HEK293 (cell line): ENCODE measurements at regions not wholly inside any gene's neighbourhood (a gene's known extent, or its start where the extent isn't known, plus 50 kb on each side); places are given as distances from the start of the nearest gene placed in this dataset.

ENCODE experiments used
- CTCF ChIA-PET: fragments of 350-600 bp; formaldehyde crosslinking; extraction: SDS; loops from one replicate; lab custom pipeline; 2021; ENCODE audit warnings: antibody characterized with exemption; lab: Yijun Ruan, JAX
- POLR2A ChIA-PET: fragments of 300-600 bp; formaldehyde crosslinking; extraction: SDS; loops from one replicate; lab custom pipeline; 2020; ENCODE audit warnings: antibody characterized with exemption, inconsistent platforms; lab: Yijun Ruan, JAX
- H3K27ac ChIP-seq: fragments of 200-500 bp; sonication (Bioruptor generic); 2 replicates; pipeline ENCODE4 v1.5.1; 2014; ENCODE audit warnings: low read depth, low read length, control low read depth, inconsistent platforms; ENCODE audit errors: extremely low read depth
- H3K36me3 ChIP-seq, 2 experiments: fragments of 200-500 bp in 1 of 2; sonication (Bioruptor generic) in 1 of 2; 1 replicate in 1 of 2; 2 replicates in 1 of 2; pipeline ENCODE4 v1.5.1; 2014 to 2017; ENCODE audit warnings: inconsistent platforms in 2 of 2, low read length in 2 of 2; ENCODE audit not compliant: control insufficient read depth in 2 of 2, insufficient read depth in 1 of 2
- H3K4me1 ChIP-seq: fragments of 200-500 bp; sonication (Bioruptor generic); 2 replicates; pipeline ENCODE4 v1.5.1; 2014; ENCODE audit warnings: mild to moderate bottlenecking, low read length, inconsistent platforms; ENCODE audit not compliant: control insufficient read depth, insufficient read depth
- H3K4me3 ChIP-seq: 2 replicates; pipeline ENCODE4 v1.5.1; 2011; ENCODE audit warnings: low read depth, mild to moderate bottlenecking, control low read depth, low read length, moderate library complexity
- H3K9me3 ChIP-seq: fragments of 200-500 bp; sonication (Bioruptor generic); 2 replicates; pipeline ENCODE4 v1.5.1; 2014; ENCODE audit warnings: low read depth, low read length, inconsistent platforms; ENCODE audit not compliant: control insufficient read depth, insufficient read depth
- GLIS1 ChIP-seq: fragments of 450-650 bp; formaldehyde crosslinking; IDR thresholded peaks from 2 replicates; pipeline ENCODE4 v1.5.1; 2016; ENCODE audit warnings: missing biosample characterization, missing genetic modification characterization
- HOXD13 ChIP-seq: sonication (generic); formaldehyde crosslinking; IDR thresholded peaks from 2 replicates; pipeline ENCODE4 v1.8.0; 2022; ENCODE audit warnings: missing genetic modification reagents, borderline replicate concordance
- PRDM2 ChIP-seq: fragments of 450-650 bp; formaldehyde crosslinking; IDR thresholded peaks from 2 replicates; pipeline ENCODE4 v1.5.1; 2016; ENCODE audit warnings: missing biosample characterization, missing genetic modification characterization, borderline replicate concordance
- SCRT1 ChIP-seq: fragments of 450-650 bp; formaldehyde crosslinking; IDR thresholded peaks from 2 replicates; pipeline ENCODE4 v1.5.1; 2016; ENCODE audit warnings: missing biosample characterization, missing genetic modification characterization, borderline replicate concordance
- ZBTB26 ChIP-seq: fragments of 450-650 bp; formaldehyde crosslinking; optimal IDR thresholded peaks from 2 replicates; pipeline ENCODE3; 2016; ENCODE audit warnings: missing biosample characterization, mild to moderate bottlenecking, missing genetic modification characterization
- ZBTB44 ChIP-seq: fragments of 450-650 bp; IDR thresholded peaks from 2 replicates; pipeline ENCODE4 v1.5.1; 2018; ENCODE audit warnings: missing biosample characterization, mild to moderate bottlenecking, missing genetic modification characterization
- ZNF121 ChIP-seq: fragments of 450-650 bp; formaldehyde crosslinking; IDR thresholded peaks from 2 replicates; pipeline ENCODE4 v1.5.1; 2016; ENCODE audit warnings: missing biosample characterization, missing genetic modification characterization
- ZNF132 ChIP-seq: fragments of 450-650 bp; formaldehyde crosslinking; IDR thresholded peaks from 2 replicates; pipeline ENCODE4 v1.5.1; 2017; ENCODE audit warnings: missing biosample characterization, missing genetic modification characterization, borderline replicate concordance
- ZNF24 ChIP-seq: fragments of 450-650 bp; formaldehyde crosslinking; IDR thresholded peaks from 2 replicates; pipeline ENCODE4 v1.5.1; 2016; ENCODE audit warnings: missing biosample characterization, missing genetic modification characterization
- ZNF324 ChIP-seq: fragments of 450-650 bp; formaldehyde crosslinking; IDR thresholded peaks from 2 replicates; pipeline ENCODE4 v1.5.1; 2016; ENCODE audit warnings: missing biosample characterization, missing genetic modification characterization
- ZNF350 ChIP-seq: fragments of 450-650 bp; formaldehyde crosslinking; IDR thresholded peaks from 2 replicates; pipeline ENCODE4 v1.5.0; 2017; ENCODE audit warnings: missing biosample characterization, mild to moderate bottlenecking, missing genetic modification characterization
- ZNF354C ChIP-seq: fragments of 450-650 bp; formaldehyde crosslinking; IDR thresholded peaks from 2 replicates; pipeline ENCODE4 v1.5.1; 2016; ENCODE audit warnings: missing biosample characterization, missing genetic modification characterization, low read depth, borderline replicate concordance
- ZNF37A ChIP-seq: fragments of 450-650 bp; IDR thresholded peaks from 2 replicates; pipeline ENCODE4 v1.5.1; 2018; ENCODE audit warnings: missing biosample characterization, missing genetic modification characterization
- ZNF558 ChIP-seq: fragments of 450-650 bp; formaldehyde crosslinking; IDR thresholded peaks from 2 replicates; pipeline ENCODE4 v1.5.1; 2016; ENCODE audit warnings: missing biosample characterization, missing genetic modification characterization
- ZNF660 ChIP-seq: fragments of 450-650 bp; IDR thresholded peaks from 2 replicates; pipeline ENCODE4 v1.5.1; 2018; ENCODE audit warnings: missing biosample characterization, mild to moderate bottlenecking, missing genetic modification characterization
- ZNF701 ChIP-seq: fragments of 450-650 bp; formaldehyde crosslinking; IDR thresholded peaks from 2 replicates; pipeline ENCODE4 v1.5.1; 2016; ENCODE audit warnings: missing biosample characterization, missing genetic modification characterization
- ZNF747 ChIP-seq: fragments of 450-650 bp; formaldehyde crosslinking; IDR thresholded peaks from 2 replicates; pipeline ENCODE4 v1.5.1; 2016; ENCODE audit warnings: missing biosample characterization, missing genetic modification characterization
- ZNF76 ChIP-seq: fragments of 450-650 bp; formaldehyde crosslinking; IDR thresholded peaks from 2 replicates; pipeline ENCODE4; 2016; ENCODE audit warnings: low read depth, missing biosample characterization, missing genetic modification characterization, borderline replicate concordance
- ZSCAN5A ChIP-seq: fragments of 450-650 bp; formaldehyde crosslinking; IDR thresholded peaks from 2 replicates; pipeline ENCODE4 v1.5.1; 2016; ENCODE audit warnings: missing biosample characterization, missing genetic modification characterization
- TF ChIP-seq, protein P1 (sequence below): fragments of 450-650 bp; formaldehyde crosslinking; IDR thresholded peaks from 2 replicates; pipeline ENCODE4 v1.5.1; 2016; ENCODE audit warnings: missing biosample characterization, missing genetic modification characterization, low read depth
- TF ChIP-seq, protein P2 (sequence below): fragments of 450-650 bp; formaldehyde crosslinking; IDR thresholded peaks from 2 replicates; pipeline ENCODE4 v1.5.1; 2017; ENCODE audit warnings: missing biosample characterization, missing genetic modification characterization

DNA sequence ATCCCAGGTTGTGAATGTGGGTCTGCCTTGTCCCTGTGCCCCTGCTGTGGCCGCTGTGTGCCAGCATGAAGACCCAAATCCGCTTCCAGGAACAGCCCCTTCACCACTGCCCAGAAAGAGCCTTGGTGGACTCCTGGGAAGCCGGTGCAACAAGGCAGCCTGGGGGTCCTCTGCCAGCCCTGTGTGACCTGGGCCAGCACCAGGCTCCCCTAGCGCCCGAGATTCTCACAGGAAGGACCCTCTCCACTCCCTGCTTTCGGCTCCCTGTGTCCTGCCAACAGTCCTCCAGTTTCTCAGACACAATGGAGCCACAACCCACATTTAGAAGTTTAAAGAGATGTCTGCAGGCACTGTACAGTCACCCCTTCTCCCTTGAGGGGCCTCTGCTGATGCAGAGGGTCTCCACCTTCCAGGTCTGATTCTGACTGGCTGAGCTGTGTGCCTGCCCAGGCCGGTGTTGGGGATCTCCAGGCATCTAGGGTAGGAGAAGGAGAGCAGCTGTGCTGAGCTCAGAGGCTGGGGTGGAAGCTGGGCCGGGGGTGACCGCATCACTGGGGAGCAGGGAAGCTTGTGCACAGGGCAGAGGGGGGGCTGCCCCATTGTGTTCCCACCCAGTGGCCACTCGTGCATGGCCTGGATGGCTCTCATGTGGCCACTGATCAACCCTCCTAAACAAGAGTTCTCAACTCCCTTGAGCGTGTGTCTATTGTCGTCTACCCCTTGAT lies 174.0 kb downstream of the IRX2 start:
- Histone ChIP-seq H3K9me3 (no peaks in the 10 kb centered on the region), H3K4me3 (no peak overlapping the region), H3K27ac (no peak overlapping the region), H3K36me3 (no peaks in the 10 kb centered on the region), H3K4me1 (no peaks in the 10 kb centered on the region)
- ChIA-PET POLR2A (no interaction called here), CTCF (no interaction called here)
- TF ChIP-seq, protein P1, sequence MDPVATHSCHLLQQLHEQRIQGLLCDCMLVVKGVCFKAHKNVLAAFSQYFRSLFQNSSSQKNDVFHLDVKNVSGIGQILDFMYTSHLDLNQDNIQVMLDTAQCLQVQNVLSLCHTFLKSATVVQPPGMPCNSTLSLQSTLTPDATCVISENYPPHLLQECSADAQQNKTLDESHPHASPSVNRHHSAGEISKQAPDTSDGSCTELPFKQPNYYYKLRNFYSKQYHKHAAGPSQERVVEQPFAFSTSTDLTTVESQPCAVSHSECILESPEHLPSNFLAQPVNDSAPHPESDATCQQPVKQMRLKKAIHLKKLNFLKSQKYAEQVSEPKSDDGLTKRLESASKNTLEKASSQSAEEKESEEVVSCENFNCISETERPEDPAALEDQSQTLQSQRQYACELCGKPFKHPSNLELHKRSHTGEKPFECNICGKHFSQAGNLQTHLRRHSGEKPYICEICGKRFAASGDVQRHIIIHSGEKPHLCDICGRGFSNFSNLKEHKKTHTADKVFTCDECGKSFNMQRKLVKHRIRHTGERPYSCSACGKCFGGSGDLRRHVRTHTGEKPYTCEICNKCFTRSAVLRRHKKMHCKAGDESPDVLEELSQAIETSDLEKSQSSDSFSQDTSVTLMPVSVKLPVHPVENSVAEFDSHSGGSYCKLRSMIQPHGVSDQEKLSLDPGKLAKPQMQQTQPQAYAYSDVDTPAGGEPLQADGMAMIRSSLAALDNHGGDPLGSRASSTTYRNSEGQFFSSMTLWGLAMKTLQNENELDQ (tag by site-specific recombination): no peak
- TF ChIP-seq ZNF660 (tag by site-specific recombination) (no peak), SCRT1 (tag by site-specific recombination) (no peak), ZNF121 (tag by site-specific recombination) (no peak), ZNF350 (tag by site-specific recombination) (no peak), GLIS1 (no peak), ZNF324 (no peak), ZNF747 (tag by site-specific recombination) (no peak), PRDM2 (tag by site-specific recombination) (no peak), ZBTB26 (tag by site-specific recombination) (no peak), HOXD13 (CRISPR knock-in tag) (no peak)
- TF ChIP-seq, all 188 proteins: peak for 0

GRCh38 chr5:2576823-2577222 lies 174.7 kb downstream of the IRX2 start:
- ChIA-PET CTCF (no interaction called here), POLR2A (no interaction called here)
- H3K27ac ChIP-seq: no peak overlapping the region
- H3K4me3 ChIP-seq: no peak overlapping the region
- no peaks in the 10 kb centered on the region for H3K9me3 ChIP-seq
- no peaks in the 10 kb centered on the region for H3K36me3 ChIP-seq
- H3K4me1 ChIP-seq: no peaks in the 10 kb centered on the region
- TF ChIP-seq ZSCAN5A (no peak), ZBTB44 (tag by site-specific recombination) (no peak), ZNF24 (no peak), ZNF558 (no peak), ZNF76 (no peak), ZNF132 (tag by site-specific recombination) (no peak), ZNF354C (tag by site-specific recombination) (no peak), ZNF701 (tag by site-specific recombination) (no peak), ZNF37A (tag by site-specific recombination) (no peak)
- TF ChIP-seq, protein P2, sequence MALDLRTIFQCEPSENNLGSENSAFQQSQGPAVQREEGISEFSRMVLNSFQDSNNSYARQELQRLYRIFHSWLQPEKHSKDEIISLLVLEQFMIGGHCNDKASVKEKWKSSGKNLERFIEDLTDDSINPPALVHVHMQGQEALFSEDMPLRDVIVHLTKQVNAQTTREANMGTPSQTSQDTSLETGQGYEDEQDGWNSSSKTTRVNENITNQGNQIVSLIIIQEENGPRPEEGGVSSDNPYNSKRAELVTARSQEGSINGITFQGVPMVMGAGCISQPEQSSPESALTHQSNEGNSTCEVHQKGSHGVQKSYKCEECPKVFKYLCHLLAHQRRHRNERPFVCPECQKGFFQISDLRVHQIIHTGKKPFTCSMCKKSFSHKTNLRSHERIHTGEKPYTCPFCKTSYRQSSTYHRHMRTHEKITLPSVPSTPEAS (tag by site-specific recombination): no peak
